Skeletal muscle cell (primary cell): ENCODE measurements at regions not wholly inside any gene's neighbourhood (a gene's known extent, or its start where the extent isn't known, plus 50 kb on each side); places are given as distances from the start of the nearest gene placed in this dataset.

Source experiments
- DNase-seq: peaks from one replicate; pipeline ENCODE4 v3.0.0-alpha.2; 2010; ENCODE audit warnings: low read depth
- H3K4me3 ChIP-seq: 2 replicates; pipeline ENCODE4 v1.5.1; 2011; ENCODE audit warnings: low read depth, mild to moderate bottlenecking, control low read depth, low read length, moderate library complexity

GRCh38 chr16:7200320-7200719 lies 132.3 kb upstream of the RBFOX1 start:
- no peak for DNase-seq
- no peak overlapping the region for H3K4me3 ChIP-seq

- no peak for DNase-seq
- no peak overlapping the region for H3K4me3 ChIP-seq
These were observed 147.0 kb upstream of the RBFOX1 start for GRCh38 chr16:7185689-7186088.

GRCh38 chr16:7185165-7185564 lies 147.5 kb upstream of the RBFOX1 start:
- no peak overlapping the region for H3K4me3 ChIP-seq
- no peak for DNase-seq

- no peak for DNase-seq
- no peak overlapping the region for H3K4me3 ChIP-seq
These were observed 148.9 kb upstream of the RBFOX1 start for GRCh38 chr16:7183768-7184167.

- no peak for DNase-seq
- H3K4me3 ChIP-seq = no peak overlapping the region
These were observed 150.0 kb upstream of the RBFOX1 start for GRCh38 chr16:7182510-7183109.

- DNase-seq = no peak
- H3K4me3 ChIP-seq = no peak overlapping the region
These were observed 154.8 kb upstream of the RBFOX1 start for GRCh38 chr16:7177875-7178274.

DNA sequence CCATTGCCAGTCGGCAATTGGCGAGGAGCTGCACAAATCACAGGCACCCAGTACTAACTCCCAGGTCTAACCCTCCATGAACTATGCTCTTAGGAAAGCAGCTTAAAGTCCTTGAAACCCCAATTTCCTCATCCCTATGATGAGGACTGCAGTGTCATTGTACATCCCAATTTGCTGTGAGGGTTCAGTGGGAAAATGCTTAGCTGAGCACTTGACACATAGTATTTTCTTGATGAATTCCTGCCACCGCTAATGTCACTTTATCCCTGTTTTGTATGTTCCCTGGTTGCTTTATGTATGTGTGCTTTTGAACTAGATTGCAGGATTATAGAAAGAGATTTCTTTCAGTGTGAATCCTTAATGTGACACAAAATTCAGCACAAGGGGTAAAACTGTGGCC lies 161.5 kb upstream of the RBFOX1 start:
- H3K4me3 ChIP-seq = no peak overlapping the region
- DNase-seq = no peak

DNA sequence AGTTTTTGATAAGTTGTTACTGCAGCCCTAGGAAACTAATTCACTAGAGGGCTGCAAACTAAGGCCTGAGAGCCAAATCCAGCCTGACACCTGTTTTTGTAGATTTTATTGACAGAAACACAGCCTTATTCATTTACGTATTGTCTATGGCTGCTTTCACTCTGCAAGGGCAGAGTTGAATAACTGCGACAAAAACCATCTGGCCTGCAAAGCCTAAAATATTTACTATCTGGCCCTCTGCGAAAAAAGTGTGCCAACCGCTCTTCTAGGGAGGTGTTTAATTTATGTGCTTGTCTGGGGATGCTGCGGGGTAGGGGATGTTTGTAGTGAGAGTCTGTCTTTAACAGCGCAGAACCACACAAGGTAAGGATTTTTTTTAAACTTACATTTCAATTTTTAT lies 165.0 kb upstream of the RBFOX1 start:
- H3K4me3 ChIP-seq = no peak overlapping the region
- no peak for DNase-seq

DNA sequence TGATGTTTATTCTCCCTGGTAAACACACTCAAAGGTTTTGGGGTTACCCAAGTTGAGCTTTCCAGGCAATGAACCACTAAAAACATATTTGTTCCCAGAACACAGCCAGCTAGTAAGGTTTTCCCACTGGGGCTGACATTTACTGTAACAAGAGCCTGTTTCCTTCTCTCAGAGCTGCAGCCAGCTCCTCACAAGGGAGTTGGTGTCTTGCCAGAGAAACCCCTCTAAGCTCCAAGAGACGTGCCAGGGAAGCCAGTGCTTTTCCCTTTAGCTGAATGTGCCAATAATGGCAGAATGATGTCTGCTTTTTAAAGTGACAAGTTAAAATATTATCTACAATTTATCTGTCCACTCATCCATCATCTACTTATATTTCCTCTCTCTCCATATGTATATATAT lies 170.8 kb upstream of the RBFOX1 start:
- DNase-seq = no peak
- H3K4me3 ChIP-seq = no peak overlapping the region

DNA sequence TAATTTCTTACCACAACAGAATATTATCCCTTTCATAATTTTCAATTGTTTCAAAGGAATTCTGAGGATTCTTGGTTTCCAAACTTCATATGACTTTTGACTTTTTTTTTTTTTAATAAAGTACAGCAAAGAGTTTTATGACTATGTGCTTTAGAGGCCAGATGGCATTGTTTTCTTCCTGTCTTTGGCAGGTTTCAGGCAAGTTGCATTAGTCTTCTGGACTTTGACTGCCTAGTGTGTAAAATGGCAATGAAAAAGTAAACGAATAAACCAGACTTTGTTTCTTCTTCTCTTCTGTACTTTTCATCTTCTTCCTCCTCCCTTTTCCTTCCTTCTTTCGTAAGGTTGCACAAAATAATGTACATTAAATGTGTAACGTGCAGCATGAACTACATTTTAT lies 172.6 kb upstream of the RBFOX1 start:
- DNase-seq = no peak
- no peak overlapping the region for H3K4me3 ChIP-seq

- H3K4me3 ChIP-seq = no peak overlapping the region
These were observed 174.2 kb upstream of the RBFOX1 start for GRCh38 chr16:7158481-7158880.

DNA sequence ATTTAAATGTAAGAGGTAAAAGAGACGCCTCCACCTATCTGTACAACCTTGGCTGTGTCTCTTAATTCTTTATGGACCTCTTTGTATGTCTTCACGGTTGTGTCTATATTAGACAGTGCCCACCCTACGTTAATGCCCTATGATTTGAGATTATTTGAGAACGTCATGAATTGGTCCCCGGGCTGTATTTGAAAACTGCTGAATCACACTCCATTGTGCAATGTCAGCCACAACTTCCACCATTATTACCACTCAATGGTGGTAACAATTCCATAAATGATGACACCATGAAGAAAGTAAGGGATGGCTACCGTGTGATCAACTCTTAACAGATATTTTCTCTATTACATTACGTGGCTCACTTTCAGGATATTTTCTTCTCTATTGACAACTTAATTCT lies 182.4 kb upstream of the RBFOX1 start:
- DNase-seq = no peak
- H3K4me3 ChIP-seq = no peak overlapping the region

More at GRCh38 chr16:7158481-7158880, 174.2 kb upstream of the RBFOX1 start:
- no peak for DNase-seq

DNA sequence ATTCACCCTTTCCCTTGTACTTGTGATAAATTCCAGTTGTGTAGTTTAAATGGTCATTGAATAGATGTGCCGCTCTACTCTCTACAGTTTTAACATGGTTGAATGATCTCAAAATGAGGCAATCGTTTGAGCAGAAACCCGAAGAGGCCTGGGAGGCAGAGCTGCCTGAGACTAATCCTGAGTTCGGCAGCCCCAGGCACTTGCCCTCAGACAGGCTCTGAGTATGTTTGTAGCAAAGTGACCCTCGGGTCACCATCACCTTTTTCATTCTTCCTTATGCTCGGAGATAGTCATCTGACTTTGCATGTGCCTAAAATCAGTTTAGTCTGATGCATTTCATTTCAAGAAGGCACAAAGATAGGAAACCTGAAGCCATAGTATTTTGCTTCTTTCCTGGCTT lies 184.0 kb upstream of the RBFOX1 start:
- no peak for DNase-seq
- H3K4me3 ChIP-seq = no peak overlapping the region

DNA sequence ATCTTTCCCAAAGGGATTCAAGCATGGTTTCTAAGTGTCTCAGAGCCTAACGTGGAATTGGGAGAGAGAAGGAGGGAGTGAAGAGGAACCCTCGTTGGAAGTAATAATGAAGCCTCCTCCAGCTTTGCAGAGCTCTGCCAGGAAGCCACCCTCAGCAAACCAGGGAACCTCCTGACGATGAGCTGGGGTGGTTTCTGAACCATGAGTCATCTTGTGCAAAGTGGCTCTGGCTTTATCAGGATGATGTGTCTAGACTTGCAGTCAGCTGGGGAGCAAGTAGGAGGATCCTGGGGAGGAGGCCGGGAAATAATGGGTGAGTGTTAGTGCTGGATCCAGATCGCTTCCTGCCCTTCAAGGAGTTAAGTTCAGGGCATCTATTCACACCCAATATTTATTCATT lies 191.7 kb upstream of the RBFOX1 start:
- H3K4me3 ChIP-seq = no peak overlapping the region
- DNase-seq = no peak

GRCh38 chr16:7137560-7138330 lies 194.9 kb upstream of the RBFOX1 start:
- DNase-seq = no peak
- no peak overlapping the region for H3K4me3 ChIP-seq

DNA sequence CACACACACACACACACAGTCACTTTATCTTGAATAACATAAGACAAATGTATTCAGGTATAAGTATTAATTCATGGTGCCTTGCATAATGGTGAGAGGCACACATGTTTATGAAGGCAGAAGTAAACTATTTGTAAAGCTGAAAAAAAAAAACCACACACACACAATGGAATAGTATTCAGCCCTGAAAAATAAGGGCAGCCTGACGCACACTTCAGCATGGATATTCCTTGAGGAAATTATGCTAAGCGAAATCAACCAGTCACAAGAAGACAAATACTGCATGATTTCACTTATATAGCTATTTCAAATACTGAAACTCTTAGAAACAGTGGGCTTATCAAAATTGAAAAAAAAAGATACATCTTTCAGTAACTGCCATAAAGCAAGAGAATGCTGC lies 200.2 kb upstream of the RBFOX1 start:
- no peak for DNase-seq

DNA sequence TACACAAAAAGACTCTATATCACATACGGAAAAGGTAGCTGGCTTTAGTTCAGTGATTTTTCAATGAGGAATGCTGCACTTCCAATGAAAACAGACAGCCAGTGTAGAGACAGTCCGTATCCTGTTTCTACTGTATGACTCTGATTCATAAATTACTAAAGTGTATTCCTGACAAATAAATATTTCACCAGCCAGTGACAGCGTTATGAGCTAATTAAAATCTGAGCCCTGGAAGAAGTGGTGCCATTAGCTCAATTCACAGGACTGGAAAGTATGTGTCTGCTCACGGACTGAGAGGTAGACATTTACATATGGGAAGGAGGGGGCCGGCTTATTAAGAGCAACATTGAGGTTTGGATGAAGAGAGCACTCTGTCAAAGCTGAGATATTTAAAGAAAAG lies 207.9 kb upstream of the RBFOX1 start:
- no peak for DNase-seq
- H3K4me3 ChIP-seq = no peak overlapping the region

More for the DNA sequence above, 200.2 kb upstream of the RBFOX1 start:
- no peak overlapping the region for H3K4me3 ChIP-seq

GRCh38 chr16:7124242-7124641 lies 208.4 kb upstream of the RBFOX1 start:
- no peak for DNase-seq
- H3K4me3 ChIP-seq = no peak overlapping the region

- DNase-seq = no peak
- no peak overlapping the region for H3K4me3 ChIP-seq
These were observed 215.9 kb upstream of the RBFOX1 start for GRCh38 chr16:7116734-7117133.

DNA sequence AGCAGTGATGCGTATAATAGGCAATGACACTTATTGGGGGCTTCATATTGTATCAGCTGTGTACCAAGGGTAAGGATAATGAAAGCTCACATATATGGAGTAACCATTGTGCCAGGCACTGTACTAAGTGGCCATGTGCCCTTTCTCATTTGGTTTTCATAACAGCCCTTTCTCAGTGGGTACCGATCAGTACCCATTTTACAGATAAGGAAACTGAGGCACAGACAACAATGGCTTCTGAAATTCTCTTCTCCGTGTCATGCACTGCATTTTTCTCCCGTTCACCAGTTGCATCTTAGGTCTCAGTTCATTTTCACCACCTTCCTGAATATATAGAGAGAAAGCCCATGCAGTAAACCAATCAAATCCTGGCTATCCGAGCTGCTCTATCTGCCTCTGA lies 216.7 kb upstream of the RBFOX1 start:
- H3K4me3 ChIP-seq = no peak overlapping the region
- DNase-seq = no peak

- H3K4me3 ChIP-seq = no peak overlapping the region
- DNase-seq = no peak
These were observed 218.7 kb upstream of the RBFOX1 start for GRCh38 chr16:7113949-7114348.
